Testis (tissue), 2 donors: ENCODE measurements at regions not wholly inside any gene's neighbourhood (a gene's known extent, or its start where the extent isn't known, plus 50 kb on each side); places are given as distances from the start of the nearest gene placed in this dataset.

Experiments
- DNase-seq: peaks from one replicate; pipeline ENCODE4 v3.0.0-alpha.2; 2019
- H3K27ac ChIP-seq, 2 donors: fragments of 200-600 bp; sonication (generic); one replicate each; pipeline ENCODE4 v1.5.1; 2019
- H3K27me3 ChIP-seq: fragments of 200-600 bp; sonication (generic); one replicate; pipeline ENCODE4 v1.5.1; 2019
- H3K36me3 ChIP-seq: fragments of 200-600 bp; sonication (generic); one replicate; pipeline ENCODE4 v1.5.1; 2017; ENCODE audit warnings: low read depth; ENCODE audit errors: missing control alignments
- H3K4me1 ChIP-seq: fragments of 200-600 bp; sonication (generic); one replicate; pipeline ENCODE4 v1.5.1; 2019
- H3K4me3 ChIP-seq, 2 donors: fragments of 200-600 bp; sonication (generic); one replicate each; pipeline ENCODE4 v1.5.1; 2017 to 2019
- H3K9me3 ChIP-seq: fragments of 200-600 bp; sonication (generic); one replicate; pipeline ENCODE4 v1.5.1; 2017
- POLR2A ChIP-seq: fragments of 450-650 bp; IDR thresholded peaks from one replicate; pipeline ENCODE4 v1.6.1; 2017; ENCODE audit warnings: antibody characterized with exemption, mild to moderate bottlenecking, moderate library complexity
- WGBS, 2 donors: methylation state at CpG; one replicate each; pipeline ENCODE4 v1.1.5; 2018; 5-methylcytosine and 5-hydroxymethylcytosine counted together
- intact Hi-C: fragments of 100-400 bp; cut with DNase I; formaldehyde crosslinking; loops from one replicate; pipeline ENCODE4 v1.15.1; 2023; ENCODE audit warnings: low total_unique reads
- TF ChIP-seq, protein P1 (sequence below), 3 experiments: fragments of 450-650 bp in 2 of 3; fragments of 200-600 bp in 1 of 3; sonication (generic) in 1 of 3; IDR thresholded peaks; one replicate each; pipeline ENCODE4 v1.5.1; 2016 to 2019; ENCODE audit warnings: antibody characterized with exemption in 3 of 3, mild to moderate bottlenecking in 2 of 3, moderate library complexity in 1 of 3

DNA sequence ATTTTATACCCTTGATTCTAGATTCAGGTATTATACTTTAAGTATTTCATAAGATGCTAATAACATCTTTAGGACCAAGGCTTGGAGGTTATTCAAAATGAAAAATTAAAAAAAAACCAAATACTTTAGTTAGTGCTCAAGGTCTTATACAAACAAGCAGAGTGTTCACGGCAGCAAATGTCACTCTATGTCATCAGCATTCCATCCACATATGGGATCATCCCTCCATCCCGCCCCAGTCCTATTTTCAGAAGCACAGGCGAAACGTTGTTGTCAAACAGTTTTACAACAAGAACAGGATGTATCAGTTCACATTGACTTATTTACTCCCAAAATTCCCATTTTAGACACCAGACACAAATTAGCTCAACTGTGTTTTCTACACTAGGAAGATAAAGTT is 83.7 kb downstream of the DSEL start:
- Histone ChIP-seq H3K4me3 (no peak overlapping the region), H3K9me3 (no peaks in the 10 kb centered on the region), H3K36me3 (no peaks in the 10 kb centered on the region), H3K27me3 (no peaks in the 10 kb centered on the region), H3K4me1 (no peaks in the 10 kb centered on the region), H3K27ac (no peak overlapping the region)
- intact Hi-C loops: no loop called here
- WGBS, 2 donors: 28 to 47% methylated on average over 4 of the region's 4 CpGs
- TF ChIP-seq, protein P1, sequence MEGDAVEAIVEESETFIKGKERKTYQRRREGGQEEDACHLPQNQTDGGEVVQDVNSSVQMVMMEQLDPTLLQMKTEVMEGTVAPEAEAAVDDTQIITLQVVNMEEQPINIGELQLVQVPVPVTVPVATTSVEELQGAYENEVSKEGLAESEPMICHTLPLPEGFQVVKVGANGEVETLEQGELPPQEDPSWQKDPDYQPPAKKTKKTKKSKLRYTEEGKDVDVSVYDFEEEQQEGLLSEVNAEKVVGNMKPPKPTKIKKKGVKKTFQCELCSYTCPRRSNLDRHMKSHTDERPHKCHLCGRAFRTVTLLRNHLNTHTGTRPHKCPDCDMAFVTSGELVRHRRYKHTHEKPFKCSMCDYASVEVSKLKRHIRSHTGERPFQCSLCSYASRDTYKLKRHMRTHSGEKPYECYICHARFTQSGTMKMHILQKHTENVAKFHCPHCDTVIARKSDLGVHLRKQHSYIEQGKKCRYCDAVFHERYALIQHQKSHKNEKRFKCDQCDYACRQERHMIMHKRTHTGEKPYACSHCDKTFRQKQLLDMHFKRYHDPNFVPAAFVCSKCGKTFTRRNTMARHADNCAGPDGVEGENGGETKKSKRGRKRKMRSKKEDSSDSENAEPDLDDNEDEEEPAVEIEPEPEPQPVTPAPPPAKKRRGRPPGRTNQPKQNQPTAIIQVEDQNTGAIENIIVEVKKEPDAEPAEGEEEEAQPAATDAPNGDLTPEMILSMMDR (IDR thresholded peaks at IDR 0.05): no peak
- TF ChIP-seq POLR2A: no peak
- no peak for DNase-seq

DNA sequence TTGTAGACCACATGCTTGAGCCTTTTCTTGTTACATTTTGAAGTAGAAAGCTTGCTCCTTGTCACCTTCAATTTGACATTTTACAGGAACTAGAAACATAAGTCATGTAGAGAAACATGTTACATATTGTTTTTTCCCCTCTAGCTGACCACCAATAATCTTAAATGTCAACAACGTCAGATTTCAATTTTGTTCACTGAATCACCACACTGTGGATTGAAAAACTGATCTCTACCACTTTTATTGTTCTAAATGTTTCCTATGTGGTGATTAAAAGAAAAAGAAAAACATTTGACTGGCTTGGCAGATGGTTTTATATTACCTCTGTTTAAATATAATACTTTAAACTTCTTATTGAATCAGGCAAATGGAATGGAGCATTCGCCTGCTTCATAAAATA is 87.7 kb downstream of the DSEL start:
- H3K9me3 ChIP-seq: no peaks in the 10 kb centered on the region
- no peak overlapping the region for H3K4me3 ChIP-seq
- intact Hi-C loops: no loop called here
- DNase-seq: no peak
- 81 to 82% methylated on average over 2 of the region's 2 CpGs for WGBS, 2 donors
- H3K4me1 ChIP-seq: no peaks in the 10 kb centered on the region
- TF ChIP-seq, protein P1 (IDR thresholded peaks at IDR 0.05): no peak
- TF ChIP-seq POLR2A: no peak
- no peaks in the 10 kb centered on the region for H3K36me3 ChIP-seq
- H3K27me3 ChIP-seq: no peaks in the 10 kb centered on the region
- H3K27ac ChIP-seq: no peak overlapping the region

DNA sequence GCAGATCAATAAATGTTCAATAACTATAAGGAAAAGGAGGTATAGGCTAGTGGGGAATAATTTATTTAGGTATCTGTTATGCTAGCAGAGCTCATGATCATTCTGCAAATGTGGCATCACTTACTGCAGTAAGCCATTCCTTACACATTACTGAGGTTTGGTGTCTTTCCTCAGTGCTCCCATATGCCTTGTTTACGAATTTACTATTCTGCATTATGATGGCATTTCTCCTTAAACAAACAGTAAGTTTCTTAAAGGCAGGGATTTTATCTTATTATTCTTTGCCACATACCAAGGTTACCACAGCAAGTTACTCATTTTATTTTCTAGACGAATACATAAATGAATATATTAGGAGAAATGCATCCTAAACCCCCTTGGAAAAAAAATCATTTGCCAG is 88.4 kb downstream of the DSEL start:
- no peak overlapping the region for H3K4me3 ChIP-seq
- H3K9me3 ChIP-seq: no peaks in the 10 kb centered on the region
- H3K4me1 ChIP-seq: no peaks in the 10 kb centered on the region
- DNase-seq: no peak
- TF ChIP-seq, protein P1 (IDR thresholded peaks at IDR 0.05): no peak
- TF ChIP-seq POLR2A: no peak
- no peak overlapping the region for H3K27ac ChIP-seq
- intact Hi-C loops: no loop called here
- no peaks in the 10 kb centered on the region for H3K27me3 ChIP-seq
- H3K36me3 ChIP-seq: no peaks in the 10 kb centered on the region
- WGBS, 2 donors: 86% methylated on average over 2 of the region's 2 CpGs

DNA sequence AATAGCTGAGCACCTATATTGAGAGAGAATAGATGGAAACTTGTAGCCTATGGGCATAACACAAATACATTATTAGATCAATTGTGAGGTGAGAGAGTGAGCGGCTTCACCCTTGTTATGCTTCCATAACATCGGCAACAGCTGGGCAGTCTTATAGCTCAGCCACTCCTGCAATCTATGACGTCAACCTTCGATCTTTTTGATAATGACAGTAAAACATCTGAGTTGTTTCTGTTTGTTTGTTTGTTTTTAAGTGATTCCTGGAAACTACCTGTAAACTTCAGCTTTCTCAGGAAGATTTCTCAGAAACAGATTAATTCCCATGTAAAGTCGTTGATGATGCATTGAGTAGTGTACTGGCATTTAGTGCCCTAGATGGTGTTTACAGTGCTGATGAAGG is 90.0 kb downstream of the DSEL start:
- Histone ChIP-seq H3K4me1 (no peaks in the 10 kb centered on the region), H3K27me3 (no peaks in the 10 kb centered on the region), H3K9me3 (no peaks in the 10 kb centered on the region), H3K36me3 (no peaks in the 10 kb centered on the region), H3K4me3 (no peak overlapping the region), H3K27ac (no peak overlapping the region)
- no peak for DNase-seq
- 90 to 91% methylated on average over 5 of the region's 5 CpGs for WGBS, 2 donors
- intact Hi-C loops: no loop called here
- no peak for TF ChIP-seq POLR2A

DNA sequence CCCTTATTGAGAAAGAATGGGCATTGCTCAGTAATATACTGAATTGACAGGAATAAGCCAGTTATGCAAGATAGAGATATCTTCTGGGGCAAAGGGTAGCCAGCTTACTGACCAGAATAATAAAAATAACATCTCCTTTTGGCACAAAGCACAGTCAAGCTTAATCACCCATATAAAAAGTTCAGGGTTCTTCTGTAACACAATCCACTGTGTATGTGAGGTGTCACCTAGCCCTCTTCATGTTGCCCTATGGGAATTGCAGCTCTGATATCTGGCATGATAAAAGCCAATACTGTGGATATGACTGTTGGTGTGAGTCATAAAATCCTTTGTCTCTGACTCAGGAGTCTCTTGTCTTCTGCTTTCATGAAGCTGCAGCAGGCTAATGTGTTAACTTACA is 90.8 kb downstream of the DSEL start:
- no peaks in the 10 kb centered on the region for H3K36me3 ChIP-seq

More for the DNA sequence above, 90.8 kb downstream of the DSEL start:
- no peak for DNase-seq
- no peaks in the 10 kb centered on the region for H3K9me3 ChIP-seq
- H3K4me1 ChIP-seq: no peaks in the 10 kb centered on the region
- no peak overlapping the region for H3K27ac ChIP-seq
- no peaks in the 10 kb centered on the region for H3K27me3 ChIP-seq
- intact Hi-C loops: no loop called here
- TF ChIP-seq POLR2A: no peak
- TF ChIP-seq, protein P1 (IDR thresholded peaks at IDR 0.05): no peak
- H3K4me3 ChIP-seq: no peak overlapping the region
